HG02763 (cell line): ENCODE measurements at regions not wholly inside any gene's neighbourhood (a gene's known extent, or its start where the extent isn't known, plus 50 kb on each side); places are given as distances from the start of the nearest gene placed in this dataset.

Experiments
- ATAC-seq: cut with Tn5 transposase; IDR thresholded peaks from one replicate; pipeline ENCODE4 v1.9.1; 2021; ENCODE audit warnings: mild to moderate bottlenecking, moderate library complexity; ENCODE audit not compliant: unreplicated experiment

DNA sequence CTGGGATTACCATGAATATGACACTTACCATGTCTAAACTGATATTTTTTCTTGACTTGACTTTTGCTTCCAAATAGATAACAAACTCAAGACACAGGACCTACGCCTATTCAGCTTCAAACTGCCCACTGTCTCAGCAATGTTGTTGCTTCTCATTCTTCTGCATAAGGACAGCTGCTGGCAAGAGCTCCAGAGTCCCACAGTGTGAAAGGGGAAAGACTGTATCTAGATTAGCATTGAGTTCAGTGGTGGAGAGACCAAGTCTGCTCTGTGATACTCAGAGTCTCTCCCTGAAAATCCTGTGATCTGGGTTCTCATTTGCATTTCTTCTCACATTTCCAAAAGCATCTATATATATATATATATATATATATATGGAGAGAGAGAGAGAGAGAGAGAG, 247.9 kb upstream of the NT5C1B start:
- no peak for ATAC-seq

DNA sequence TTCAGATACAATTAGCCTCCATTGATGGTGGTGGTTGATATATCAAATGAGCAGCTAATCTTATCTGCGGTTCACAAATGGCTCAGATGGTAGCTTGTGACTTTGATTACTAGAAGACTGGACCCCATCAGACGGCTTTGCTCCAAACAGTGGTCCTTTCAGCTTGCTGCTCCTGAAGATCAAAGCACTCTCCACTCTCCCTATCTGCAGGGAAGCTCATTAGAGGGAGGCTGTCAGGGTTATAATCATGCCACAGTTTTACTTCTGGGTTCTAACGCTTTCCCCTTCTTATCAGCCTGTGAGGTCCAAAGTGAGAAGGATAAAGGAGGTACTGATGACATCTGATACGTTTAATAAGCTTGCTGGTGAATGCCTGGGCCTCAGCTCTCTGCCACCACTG, 247.1 kb upstream of the NT5C1B start:
- no peak for ATAC-seq

DNA sequence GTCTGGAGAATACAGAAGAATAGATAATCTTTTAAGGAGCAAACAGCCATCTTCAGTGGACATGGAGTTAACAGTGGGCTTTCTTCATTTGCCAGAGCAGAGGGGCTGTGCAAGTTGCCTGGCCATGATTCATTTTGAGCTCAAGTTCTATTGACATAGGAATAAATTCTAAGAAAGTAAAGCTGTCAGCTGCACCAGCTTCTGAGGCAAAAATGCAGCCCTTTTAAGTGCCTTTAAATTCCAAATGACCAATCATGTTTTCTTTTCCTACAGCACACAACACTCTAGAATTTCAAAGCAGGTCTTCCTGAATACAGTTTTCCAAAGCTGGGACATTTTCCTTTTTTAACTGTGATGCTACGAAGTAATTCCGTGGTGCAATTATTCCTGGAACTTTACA, 246.4 kb upstream of the NT5C1B start:
- no peak for ATAC-seq

DNA sequence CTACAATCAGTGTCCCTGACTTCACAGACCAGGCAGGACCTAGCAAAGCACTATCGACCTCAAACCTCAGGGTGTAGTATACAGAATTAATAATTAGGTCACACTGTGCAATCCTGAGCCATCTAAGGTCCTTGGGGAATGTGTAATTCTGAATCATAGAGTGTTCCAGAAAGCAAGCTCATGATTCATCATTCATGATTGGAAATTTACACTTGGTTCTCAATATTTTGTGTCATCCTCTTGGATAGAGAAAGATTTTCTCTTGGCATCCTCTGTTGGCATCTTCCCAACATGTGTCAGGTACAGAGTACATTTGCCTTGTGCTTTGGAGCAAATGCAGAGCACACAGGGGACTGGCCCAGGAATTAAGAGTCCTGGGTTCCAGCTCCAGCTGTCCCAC, 245.0 kb upstream of the NT5C1B start:
- no peak for ATAC-seq

DNA sequence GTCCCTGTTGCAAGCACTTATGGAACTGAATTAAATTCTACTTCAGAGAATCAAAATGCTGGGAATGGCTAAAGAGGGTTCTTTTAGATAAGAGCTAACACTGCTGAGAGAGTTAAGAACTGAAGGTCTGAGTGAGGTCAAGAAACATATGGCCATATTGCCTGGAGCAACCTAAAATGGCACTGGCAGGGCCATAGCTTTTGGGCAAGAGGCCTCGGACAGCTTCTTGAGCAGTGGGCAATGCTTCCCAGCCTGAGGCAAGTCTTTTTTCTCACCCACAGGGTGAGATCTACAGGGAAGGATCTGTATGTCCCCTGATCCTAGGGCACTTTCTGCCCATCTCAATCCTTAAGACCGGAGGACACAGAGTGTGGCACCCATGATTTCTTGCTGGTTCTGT, 244.6 kb upstream of the NT5C1B start:
- no peak for ATAC-seq

DNA sequence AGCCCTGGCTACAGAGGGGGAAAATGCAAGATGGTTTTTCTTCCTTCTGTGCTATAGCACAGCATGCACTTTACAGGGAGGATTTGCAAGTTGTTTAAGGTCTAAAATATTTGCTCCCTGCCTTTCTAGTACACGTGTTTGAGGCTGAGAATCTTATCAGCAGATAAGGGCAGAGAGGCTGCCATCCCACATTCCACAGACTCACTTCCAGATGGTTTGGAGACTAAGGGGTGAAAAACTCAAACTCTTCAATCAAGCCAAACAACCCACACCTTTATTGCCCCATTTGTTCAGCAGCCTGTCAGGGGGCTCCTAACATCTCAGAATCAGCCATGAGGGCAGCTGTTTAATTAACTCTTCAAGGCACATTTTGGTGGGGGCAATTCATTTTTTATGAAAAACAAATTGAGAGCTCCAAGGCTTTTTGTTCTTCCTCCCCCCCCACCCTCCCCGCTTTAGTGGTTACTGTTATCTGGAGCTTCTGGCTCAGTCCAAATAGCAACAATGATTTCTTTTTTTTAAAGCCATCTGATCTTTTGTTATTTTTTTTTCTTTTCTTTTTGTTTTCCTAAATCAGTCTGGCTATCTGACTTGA, 242.6 kb upstream of the NT5C1B start:
- ATAC-seq: no peak

DNA sequence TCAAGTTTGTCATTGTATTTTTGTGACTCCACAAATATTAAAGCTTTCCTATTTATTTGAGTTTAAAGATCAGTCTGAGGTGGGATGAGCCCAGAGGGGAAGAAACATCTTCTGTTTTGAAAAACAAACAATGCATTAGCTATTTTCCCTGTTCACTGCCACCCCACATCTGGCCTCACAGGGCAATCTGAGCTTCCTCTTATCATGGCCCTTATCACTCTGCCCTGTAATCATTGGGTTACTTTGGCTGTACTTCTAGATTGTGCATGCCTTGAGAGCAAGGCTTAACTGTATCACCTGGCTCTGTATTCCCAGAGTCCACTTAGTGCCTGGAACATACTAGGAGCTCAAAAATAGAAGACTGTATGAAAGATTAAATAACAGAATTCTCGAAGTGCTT, 241.6 kb upstream of the NT5C1B start:
- no peak for ATAC-seq

DNA sequence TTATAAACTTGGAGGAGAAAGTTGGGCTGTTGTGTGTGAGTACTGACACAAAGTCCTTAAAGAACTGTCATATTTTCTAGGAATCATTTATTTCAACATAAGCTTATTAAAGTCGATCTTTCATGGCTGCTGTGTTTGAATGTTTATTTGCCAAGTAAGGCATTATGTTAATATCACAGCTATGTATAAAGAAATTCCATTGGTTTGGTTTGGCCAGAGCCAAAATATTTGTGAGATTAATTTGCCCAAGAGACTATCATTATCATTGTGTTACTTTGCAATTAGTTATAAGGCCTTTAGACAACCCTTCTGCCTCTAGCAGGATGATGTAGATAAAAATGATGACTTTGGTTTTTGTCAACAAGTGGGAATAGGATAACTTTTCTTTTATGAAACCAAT, 240.6 kb upstream of the NT5C1B start:
- ATAC-seq: no peak

DNA sequence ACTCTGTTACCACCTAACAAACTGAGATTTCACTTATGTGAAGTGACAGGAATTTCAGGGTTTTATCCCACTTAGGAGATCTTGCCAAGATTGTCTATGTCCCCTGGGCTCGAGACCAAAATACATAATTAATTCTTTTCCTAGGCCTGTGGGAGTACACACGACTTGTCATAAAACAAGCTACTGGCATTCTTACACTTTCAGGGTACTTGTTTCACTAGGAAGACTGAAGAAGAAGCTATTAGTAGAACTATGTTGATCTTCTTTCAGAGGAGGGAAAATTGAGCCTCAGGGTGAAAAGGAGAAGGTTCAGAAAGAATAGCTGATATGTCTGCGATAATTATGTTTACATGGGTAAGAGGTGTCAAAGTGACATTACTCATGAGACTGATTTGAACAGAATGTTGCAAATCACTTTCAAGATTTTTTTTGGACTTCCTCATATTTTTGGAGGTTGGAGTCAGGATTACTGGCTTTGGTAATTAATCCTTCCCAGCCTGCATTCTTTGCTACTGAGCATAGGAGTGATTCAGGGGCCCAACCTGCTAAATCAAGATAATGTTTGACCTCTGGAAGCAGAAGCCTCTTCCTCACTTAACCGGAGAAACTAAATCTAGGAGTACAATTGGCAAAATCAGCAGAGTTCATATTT, 240.0 kb upstream of the NT5C1B start:
- no peak for ATAC-seq

DNA sequence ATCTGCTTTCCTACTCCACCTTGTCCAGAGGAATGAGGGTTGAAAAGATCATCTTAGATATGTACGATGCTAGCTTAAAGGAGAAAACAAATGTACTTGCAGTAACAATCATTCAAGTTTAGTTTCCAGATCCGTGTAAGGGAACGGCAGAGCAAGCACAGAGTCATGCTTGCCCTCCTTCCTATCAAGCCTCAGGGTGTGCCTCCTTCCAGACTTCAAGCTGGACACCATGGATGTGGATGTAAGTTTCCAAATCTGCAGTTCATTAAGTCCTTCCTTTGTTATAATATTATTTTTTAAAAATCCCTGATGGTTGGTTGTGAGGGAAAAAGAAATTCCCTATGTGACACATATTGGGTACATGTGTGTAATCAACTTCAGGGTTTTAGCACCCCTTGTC, 238.9 kb upstream of the NT5C1B start:
- no peak for ATAC-seq

DNA sequence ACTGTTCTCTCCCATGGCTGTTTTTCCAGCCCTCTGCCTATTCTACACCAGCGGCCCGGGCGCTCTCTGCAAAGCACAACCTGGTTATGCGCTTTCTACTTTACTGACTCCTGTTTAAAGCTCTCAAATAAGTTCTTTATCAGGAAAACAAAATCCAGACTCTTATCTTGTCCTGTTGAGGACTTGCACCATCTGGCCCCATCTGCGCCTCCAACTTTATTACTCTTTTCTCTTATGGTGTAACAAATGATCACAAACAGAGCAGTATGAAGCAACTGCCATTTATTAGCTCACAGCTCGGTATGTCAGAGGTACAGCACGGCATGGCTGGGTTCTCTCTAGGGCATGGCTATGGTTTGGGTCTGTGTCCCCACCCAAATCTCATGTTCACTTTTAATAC, 236.5 kb upstream of the NT5C1B start:
- no peak for ATAC-seq

DNA sequence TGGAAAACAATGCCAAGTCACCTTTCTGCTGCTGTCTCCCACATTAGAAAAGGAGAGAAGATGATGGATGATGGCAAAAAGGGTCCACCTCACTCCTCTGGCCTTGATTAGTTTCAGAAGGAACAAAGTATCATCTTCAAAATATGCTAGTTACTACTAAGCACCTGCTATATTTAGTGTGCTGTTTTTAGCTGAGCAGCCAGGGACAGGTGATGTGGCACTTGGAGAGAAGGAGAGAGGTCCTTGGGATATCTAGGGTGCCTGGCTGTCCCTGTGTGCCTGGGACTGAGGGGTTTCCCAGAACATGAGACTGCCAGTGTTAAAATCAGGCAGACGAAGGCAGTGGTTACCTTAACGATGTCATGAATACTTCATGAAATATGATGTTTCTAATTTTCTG, 235.5 kb upstream of the NT5C1B start:
- ATAC-seq: no peak

DNA sequence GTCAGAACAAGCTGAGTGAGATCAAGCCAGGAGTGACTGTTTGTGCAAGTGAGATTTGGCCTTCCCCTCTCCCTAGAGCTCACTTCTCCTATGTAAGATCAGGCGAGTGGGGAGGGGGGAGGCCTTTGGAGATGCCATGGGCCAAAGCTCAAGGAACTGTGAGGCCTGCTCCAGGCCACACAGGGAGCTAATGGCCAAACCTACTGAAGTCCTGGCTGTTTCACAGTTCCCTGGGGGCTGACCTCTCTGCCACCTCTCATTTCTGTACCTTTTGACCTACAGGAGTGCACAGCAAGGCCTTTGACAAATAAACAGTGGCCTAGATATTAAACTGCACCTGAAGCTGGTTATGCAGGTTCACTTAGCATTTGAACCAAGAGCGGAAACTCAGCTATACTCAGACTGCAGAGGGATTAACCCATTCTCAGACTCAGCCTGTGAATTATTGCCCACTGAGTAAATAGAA, 235.0 kb upstream of the NT5C1B start:
- ATAC-seq: no peak

DNA sequence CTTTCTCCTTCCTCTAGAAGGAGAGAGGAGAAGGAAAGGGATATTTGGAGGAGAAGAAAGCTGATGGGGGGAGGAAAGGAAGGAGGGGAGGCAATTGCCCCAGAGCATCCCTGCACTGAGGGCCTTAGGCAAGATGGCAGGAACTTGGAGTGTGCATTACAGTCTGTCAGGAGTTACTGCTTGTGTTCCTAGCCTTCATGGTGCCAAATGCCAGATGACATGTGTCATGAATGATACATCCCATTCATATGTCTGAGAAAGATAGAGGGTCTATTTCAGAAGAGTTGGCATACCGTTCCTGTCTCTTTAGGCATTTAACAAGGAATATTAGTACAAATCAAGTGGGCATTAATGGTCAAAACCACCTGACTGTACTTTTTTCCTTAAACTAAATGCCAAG, 232.1 kb upstream of the NT5C1B start:
- ATAC-seq: no peak

DNA sequence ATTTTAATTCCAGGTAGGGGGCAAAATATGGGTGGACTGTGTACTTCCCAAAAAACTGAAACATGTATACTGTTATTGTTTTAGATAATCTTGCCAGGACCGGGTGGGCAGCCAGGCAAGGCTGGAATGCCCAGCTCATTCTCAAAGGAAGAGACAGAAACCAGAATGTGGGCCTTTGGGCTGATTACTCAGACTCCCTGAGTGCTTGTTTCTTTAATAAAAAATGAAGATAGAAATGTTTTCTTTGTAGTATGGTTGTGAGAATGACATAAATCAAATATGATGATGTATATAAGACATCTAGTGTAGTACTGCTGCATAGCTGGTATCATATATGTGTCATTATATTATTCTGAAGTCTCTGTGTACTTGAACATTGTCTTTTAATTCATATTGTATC, 231.6 kb upstream of the NT5C1B start:
- ATAC-seq: no peak

DNA sequence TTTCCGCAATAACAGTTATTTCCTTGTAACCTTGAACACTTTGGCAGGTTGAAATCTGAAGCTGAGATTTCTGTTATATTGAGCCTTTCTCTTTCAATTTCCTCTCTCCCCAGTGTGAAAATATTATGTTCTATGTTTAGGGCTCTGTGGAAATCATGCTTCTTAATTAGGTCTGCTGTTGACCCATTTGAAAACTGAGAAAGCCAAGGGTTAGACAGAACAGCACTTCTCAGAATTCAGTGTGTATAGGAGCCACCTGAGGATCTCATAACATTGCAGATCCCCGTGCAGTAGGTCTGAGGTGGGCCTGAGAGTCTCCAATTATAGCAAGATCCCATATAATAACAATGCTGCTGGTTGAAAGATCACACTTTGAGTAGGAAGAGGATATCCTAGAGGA, 230.2 kb upstream of the NT5C1B start:
- no peak for ATAC-seq

DNA sequence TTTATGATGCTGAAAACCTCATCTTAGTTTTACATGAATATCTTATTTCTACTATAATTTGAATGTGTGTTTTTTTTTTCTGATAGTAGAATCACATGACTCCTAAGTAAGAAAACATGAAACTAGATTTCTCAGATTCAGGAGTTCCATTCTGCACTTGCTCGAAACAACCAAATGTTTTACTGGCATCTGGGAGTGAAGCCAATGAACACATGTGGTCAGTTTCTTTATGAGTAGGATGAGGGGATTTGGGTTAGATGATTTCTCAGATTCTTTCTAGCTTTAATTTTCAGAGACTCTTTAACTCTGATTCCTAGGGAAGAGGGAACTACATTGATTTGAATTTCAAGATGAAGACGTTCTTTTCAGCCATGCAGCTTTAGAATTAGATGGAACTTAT, 225.0 kb upstream of the NT5C1B start:
- ATAC-seq: no peak

DNA sequence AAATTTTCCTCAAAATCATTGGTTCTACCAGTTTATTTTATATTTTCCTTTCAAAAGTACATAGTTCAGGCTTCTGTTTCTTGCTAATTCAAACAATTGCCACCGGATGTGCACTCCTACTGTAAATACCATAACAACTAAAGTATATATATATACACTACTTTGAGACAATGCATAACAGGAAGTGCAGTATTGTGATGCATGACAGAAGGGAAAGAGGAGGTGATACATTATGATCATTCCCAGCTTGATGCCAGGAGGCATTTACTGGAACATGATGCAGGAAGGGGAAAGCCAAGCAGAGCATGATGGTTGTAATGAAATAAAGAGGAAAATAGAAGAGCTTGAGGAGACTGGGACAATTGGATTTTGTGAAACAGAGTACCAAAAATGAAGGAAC, 215.2 kb upstream of the NT5C1B start:
- no peak for ATAC-seq

DNA sequence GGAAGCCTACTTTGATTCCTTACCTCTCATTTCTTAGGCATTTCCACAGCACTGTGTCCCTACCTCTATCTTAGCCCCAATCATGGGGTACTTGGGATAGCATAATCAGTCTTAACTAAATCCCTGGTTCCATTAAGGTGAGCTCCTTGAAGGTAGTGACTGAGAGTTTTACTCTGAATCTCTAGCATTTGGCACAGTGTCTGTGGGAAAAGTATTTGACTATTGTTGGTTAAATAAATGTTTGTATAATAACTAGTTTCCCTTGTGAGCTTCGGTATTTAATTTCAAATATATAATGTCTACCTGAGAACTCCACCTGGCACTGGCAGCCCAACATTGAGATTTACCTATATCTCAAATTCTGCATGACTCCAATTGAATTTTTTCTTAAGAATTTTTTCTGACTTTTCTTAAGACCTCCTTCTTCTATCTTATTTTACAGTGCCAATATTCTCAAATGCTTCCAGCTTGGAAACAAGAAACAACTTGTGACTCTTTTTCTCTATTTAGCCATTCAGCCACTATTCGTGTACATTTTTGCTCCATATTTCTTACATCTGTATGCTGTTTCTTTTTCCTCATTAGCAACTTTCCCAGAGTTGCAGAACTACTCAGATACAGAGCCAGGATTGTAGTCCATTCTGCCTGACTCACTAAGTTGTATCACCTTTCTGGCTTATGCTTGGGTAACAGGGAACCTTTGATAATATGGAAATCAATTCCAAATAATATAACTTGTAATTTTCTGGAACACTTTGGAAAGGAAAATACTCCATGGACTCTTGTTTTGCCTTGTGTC, 214.0 kb upstream of the NT5C1B start:
- no peak for ATAC-seq

DNA sequence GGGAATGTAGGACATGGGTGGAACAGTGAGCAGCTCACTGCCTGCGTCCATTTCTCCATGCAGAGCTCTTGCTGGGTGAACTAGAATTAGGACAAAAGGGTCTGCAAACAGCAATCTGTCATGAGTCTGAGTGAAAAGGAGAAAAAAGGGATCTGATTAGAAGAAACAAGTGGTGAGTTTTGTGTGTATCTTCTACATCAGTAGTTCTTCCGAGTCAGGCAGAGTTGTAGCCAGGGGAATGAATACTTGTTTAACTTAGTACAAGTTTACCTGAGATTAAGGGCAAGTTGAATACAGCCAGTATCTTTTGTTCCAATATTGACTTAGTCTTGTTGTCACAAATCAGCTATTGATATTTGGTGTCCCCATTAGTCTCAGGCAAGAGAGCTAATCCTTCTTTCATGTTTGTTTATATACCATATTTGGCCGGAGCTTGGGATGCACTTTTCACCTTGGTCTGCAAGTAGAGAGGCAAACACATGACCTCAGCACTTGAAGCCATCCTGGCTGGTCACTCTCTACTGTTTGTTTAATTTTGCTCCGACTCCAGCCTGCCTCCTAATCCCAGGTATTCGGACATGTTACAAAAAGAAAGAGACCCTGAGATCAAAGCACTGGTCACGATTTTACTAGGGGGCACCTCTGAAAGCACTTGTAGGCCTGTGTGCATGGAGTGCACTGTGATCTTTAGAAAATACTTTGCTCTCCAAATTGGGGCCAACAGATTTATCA, 211.0 kb upstream of the NT5C1B start:
- no peak for ATAC-seq

DNA sequence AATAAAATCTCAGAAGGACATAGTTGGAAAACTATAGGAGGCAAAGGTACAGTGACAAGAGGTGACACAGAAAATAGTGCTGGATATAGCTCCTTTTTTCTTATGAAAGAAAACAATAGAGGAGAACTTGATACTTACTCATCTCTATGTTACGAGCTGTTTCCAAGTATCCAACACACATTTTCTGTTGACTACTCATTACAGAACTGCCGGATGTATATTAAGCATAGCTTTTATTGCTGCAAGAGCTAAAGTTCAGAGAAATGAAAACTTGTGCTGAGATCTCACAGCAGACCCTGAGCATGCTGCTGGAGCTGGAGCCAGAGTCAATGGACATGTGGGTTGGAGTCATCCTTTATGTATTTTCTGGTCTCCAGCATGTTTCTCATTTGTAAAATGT, 210.0 kb upstream of the NT5C1B start:
- ATAC-seq: no peak
